ENCODE measurements at regions not wholly inside any gene's neighbourhood (a gene's known extent, or its start where the extent isn't known, plus 50 kb on each side); places are given as distances from the start of the nearest gene placed in this dataset.
"Not testable (repeated sequence)": the region's sequence is repeated elsewhere in the genome, so short reads cannot be mapped to it uniquely, and the experiment has no call there.

DNA sequence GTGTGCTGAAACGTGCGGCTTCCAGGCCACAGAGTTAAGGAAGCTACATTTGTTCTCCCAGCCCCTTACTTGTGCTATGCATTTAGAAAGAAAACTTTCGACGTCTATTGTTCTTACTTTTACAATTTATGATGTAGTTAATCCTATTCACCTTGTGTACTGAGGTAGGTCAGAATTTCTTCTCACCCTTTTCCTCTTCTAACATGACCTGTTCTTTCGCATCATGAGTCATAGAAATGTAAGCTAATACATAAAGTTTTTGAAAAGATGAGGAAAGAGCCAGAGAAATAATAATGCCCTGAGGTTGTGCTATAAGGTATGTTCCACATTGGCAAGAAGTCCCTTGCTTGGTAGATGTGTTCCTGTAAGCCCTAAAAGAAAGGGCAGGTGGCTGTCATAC is 298.3 kb downstream of the TRIML1 start:
- DNase-seq (ENCODE audit: low read depth): no peak

DNA sequence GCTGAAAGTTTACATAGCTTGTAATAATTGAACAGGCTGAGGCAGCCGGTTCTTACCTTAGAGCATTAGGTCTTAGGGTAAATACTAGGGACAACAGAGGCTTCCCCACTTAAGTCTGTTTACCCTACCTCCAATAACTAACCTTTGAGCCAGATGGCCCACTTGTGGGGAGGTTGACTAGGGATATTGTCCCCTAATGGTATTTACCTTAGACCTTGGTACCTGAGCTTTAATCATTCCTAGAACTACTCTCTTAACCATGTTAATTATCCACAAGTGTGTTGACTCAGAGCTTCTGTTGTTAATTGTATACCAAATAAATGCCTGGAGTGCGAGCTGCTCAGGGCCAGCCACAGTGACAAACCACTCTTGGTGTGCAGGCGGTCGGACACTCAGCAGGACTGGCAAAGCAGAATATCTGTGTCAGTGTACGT is 299.2 kb downstream of the TRIML1 start:
- DNase-seq (ENCODE audit: low read depth): not testable (repeated sequence)

DNA sequence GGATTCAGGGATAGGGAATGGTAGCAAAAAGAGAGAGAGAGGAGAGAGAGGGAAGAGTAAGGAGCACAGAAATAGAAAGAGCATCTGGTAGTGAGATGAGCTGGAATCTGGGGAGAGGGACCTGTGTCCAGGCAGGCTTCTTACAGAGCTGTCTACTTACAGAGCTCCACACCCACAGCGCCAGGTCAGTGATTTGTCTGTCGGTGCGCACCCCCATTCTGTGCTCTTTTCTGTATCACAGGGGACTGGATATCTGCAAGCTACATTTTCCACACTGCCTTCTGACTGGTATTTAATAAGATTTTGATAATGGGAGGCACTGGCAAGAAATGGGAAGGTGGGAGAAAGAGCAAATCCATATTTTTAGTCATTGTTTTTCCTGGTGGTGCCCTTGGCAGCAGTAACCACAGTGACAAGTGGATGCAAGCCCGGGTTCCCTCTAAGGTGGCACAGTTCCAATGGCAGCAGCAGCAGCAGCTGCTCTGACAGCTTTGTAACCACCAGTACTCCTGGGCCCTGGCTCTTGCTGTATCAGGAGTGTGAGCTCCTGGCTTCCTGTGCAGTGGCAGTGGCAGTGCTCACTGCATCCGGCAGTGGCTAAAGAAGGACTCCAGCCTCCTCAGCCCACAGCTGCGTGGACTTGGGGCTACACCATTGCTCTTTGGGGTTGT is 300.5 kb downstream of the TRIML1 start:
- no peak for DNase-seq (ENCODE audit: low read depth)

DNA sequence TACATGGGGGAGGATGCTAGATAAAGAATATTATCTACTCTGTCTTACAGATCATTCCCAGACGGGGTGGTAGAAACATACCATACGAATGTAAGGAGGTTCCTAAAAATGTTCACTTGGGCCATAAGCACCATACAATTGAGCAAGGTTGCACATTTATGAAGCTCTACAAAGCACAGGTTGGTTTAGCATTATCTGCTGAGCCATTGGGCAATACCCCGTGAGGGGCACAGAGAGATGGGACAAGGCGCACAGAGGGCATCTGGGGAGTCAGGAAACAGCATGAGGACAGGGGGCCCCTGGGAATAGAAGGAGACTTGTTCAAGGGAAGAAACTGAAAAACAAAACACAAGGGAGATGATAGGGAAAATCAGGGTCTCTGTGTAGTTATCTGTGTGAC is 305.3 kb downstream of the TRIML1 start:
- DNase-seq (ENCODE audit: low read depth): no peak

DNA sequence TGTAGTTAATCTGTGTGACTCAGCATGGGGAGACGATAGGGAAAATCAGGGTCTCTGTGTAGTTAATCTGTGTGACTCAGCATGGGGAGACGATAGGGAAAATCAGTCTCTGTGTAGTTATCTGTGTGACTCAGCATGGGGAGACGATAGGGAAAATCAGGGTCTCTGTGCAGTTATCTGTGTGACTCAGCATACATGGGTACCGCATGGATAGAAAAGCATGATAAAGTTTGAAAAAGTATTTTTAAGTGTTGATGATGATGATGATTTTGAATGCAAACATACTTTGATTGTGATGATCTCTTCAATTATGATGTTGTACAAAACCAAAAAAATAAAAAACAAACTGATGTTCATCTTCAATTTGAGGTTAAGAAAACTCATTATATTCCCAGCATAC is 309.8 kb downstream of the TRIML1 start:
- not testable (repeated sequence) for DNase-seq (ENCODE audit: low read depth)

DNA sequence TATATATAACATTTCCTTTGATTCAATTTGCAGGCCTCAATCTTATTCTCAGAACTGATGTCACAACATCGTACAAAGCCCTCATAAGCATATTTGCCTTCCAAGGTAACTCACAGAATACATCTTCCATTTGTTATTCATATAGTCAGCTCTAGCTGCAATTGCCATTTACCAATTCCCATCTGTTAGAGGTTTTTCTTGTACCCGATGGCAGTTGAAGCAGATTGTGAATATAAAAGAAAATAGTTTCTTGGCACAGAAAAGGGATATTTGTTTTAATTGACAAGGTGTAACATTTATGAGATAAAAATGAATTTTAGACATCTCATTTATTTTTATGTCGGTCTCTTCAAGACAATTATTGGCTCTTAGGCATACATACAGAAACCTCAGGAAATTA is 311.3 kb downstream of the TRIML1 start:
- DNase-seq (ENCODE audit: low read depth): no peak

DNA sequence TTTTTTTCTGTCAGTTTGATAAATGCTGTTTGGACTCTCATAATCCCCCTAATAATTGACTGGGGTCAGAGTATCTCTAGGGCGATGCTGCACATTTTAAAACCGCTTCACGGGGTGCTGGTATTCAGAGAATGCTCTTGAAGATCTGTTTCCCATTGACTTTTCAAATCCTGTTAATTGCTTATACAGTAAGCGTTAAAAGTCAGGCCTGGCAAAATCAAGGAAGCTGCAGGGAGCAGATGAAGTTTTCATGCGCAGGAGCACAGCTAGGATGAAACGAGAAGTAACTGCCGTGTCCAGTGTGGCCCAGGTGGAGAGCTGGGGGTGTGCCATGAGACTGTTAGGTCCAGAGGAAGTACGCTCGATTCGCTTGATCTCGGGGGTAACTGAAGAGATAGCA is 312.9 kb downstream of the TRIML1 start:
- DNase-seq (ENCODE audit: low read depth): no peak

DNA sequence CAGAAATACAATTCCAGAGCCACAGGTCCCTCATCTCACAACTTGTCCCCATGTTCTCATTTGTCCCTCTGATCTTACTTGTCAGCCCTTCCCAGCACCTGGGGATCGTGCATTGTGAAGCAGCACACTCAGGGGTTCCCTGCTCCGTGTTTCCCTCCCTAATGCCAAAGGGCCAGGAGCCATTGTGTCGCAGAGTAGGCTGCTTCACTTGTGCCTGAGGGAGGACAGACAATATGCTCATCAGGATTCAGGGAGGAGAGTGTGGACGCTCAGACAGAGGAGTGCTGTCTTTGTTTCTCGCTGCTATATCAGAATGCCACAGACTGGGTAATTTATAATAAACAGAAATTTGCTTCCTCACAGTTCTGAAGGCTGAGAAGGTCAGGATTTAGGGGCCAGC is 315.3 kb downstream of the TRIML1 start:
- no peak for DNase-seq (ENCODE audit: low read depth)

DNA sequence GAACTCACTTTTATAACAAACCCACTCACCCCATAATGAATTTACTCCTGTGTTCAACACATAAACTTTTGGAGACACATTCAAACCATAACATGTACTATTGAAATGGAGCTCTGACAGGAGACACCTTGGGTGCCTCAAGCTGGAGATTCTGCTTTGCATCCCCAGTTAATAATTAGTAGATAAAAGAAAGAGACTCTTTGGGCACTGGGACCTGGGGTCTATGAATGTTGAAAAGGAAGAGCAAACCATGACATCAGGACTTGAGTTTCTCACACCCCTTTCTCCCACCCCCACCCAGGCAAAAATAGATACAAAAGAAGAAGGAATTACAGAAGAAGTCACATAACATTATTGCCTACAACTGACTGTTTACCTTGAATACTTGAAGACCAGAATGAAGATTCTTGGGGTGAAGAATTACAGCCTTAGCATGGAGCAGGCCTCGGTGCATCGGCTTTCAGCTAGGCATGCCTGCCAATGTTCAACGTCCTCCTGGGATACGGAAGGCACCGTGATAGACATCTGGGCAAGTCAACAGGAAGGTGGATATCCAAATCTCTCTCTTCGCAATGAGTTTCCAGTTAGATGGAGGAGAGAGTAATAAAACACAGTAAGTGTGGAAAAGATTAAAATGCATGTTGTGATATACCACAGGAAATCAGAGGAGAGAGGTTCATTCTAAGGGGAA is 316.0 kb downstream of the TRIML1 start:
- DNase-seq (ENCODE audit: low read depth): no peak

DNA sequence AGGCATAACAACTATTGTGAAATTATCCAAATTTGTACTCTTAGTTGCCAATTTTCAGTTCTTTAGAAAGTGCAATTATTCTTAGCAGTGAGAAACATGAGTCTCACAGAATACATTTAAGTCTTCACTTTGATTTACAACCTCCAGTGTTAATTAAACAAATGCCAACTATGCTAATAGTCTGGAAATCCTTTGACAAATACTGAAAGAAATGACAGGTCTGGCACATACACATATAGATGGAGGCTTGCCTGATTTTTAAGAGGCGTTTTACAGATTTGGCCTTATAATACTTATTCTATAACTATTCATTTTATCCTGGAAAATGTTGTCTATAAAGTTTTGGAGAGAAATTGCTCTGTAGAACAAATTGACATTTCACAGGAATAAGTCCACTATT is 320.1 kb downstream of the TRIML1 start:
- DNase-seq (ENCODE audit: low read depth): no peak

DNA sequence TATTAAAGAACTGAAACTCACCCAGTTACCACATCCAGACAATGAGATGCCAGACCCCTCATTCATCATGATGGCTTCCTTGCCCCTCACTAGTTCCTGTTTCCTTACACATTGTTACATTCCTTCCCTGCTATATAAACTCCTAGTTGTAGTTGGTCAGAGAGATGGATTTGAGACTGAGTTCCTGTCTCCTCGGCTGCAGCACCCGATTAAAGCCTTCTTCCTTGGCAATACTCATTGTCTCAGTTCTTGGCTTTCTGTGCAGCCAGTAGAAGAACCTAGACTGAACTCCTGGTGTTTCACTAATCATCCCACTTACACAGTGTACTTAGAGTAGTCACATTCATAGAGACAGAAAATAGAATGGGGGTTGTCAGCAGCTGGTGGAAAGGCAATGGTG is 324.7 kb downstream of the TRIML1 start:
- DNase-seq (ENCODE audit: low read depth): no peak

DNA sequence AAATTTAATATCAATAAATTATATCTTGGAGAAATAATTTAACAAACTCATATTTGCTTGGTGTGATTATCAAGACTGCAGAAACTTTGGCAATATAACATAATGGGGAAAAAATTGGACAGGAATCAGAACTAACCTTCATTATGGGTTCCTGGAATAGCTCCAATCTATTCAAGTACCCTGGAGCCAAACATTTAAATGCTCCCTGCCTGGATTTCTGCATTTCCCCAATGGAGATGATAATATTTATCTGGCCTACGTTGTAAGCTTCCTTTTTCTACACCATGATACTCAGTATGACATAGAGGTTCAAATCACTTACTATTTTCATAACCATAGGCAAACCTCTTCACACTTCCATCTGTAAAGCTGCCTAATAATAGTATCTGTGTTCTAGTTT is 326.8 kb downstream of the TRIML1 start:
- DNase-seq (ENCODE audit: low read depth): no peak

DNA sequence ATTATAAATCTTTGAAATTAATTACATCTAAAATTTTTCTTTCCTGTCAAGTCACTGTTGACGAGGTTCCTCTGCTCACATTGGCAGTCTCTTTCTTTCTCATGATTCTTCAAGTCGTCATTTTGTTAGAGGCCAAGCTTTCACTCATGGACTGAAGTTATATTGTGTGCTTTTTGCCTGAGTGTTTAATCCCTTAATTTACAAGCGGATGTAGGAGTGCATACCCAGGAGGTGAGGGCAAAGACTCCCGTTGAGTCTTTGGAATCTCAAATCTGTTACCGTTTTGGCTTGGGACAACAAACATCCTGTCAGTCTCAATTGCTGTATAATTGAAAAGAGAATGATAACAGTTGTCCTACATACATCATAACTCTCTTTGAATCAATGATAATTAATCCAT is 345.0 kb downstream of the TRIML1 start:
- DNase-seq (ENCODE audit: low read depth): no peak

DNA sequence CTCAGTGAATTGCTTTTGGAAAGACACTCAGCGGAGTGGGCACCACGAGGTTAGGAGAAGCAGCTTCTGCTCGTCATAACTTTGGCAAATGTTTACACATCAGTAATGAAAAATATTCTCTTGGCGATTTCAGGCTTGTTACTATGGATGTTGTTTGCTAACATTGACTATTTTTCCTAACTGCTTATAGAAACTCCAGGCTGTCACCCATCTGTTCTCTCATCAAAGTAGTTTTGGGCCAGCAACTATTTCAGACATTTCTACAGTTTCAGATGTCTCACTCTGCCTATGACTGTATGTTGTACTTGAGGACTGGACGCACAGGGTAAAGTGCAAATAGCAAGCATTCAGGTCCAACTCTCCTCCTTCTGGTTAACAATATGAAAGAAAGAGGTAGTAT is 346.7 kb downstream of the TRIML1 start:
- no peak for DNase-seq (ENCODE audit: low read depth)

DNA sequence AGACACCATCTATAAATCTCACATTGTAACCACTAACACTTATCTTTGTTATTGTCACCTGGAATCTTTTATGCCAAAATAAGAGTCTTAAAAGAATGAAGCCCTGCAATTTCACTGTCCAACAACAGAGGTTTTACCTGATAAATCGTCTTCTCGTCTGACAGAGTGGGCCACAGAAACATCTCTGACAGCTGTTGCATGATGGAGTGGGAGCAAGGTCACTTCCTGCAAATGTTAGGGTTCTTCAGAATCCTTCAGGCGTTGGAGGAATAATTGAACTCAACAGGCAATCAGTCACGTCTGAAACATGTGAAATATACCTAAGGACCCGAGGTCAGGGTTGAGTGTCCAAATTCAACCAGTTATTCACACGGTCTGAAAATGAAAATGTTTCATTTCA is 353.6 kb downstream of the TRIML1 start:
- DNase-seq (ENCODE audit: low read depth): no peak

DNA sequence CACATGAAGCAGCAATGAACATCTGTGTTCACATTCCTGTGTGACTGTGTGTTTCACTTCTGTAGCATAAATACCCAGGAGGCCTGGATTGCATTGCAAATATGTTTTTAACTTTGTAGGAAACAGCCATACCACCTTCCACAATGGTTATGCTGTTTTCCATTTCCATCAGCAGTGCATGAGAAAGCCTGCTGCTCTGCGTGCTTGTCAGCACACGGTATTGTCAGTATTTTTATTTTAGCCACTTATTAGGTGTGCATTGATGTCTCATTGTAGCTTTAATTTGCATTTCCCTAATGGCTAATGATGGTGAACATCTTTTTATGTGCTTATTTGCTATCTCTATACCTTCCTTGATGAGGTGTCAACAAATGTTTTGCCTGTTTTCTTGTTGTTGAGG is 355.9 kb downstream of the TRIML1 start:
- DNase-seq (ENCODE audit: low read depth): no peak

DNA sequence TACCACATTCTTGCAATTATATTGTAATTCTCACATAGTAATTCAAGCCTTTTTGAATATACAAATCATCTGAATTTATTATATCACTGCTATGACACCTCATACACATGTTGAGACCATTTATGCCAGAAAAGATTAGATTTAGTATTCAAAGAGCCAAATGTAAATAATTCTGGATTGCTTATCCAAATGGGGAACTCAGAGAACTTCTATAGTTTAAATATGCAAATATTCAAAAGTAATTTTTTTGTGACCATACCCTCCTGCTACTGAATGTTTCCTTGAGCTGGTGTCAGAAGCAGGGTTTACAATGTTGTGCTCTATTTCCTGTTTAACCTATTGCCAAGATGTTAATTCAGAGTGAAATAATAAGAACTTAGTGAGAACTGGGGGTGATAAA is 372.2 kb downstream of the TRIML1 start:
- no peak for DNase-seq (ENCODE audit: low read depth)

DNA sequence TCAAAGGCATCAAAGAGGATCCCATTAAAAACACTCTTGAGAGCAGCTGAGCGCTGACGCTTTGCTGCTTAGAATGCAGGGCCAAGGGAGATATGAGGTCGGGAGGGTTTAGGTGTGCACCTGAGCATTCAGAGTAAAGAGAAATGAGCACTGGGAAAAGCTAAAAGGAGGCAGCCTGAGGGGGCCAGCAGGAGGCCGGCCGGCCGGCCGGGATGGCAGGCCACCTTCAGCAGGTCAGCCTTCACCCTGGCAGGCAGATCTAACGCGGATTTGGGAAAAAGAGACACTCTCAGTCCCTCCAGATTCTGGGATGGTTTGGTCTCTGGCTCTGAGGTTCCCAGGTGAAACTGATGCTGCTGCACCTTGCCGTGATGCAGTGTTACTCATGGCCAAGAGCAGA is 393.5 kb downstream of the TRIML1 start:
- no peak for DNase-seq (ENCODE audit: low read depth)

DNA sequence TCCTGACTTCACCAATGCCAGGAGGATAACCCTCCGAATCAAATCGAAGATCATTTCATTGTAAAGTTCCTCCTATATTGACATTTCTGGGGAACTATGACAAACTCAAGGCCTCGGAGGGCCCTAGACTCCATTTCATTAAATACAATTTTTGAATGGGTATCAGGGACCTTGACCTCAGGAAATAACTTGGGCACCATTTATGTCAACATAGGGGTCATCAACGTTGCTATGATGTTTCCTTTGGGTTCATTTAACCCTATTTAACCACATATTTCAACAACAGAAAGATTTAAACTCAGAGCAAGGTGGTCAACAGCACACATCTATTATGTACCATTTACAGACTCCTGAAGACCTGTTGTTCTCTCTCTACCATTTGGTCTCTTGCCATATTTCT is 395.1 kb downstream of the TRIML1 start:
- no peak for DNase-seq (ENCODE audit: low read depth)

DNA sequence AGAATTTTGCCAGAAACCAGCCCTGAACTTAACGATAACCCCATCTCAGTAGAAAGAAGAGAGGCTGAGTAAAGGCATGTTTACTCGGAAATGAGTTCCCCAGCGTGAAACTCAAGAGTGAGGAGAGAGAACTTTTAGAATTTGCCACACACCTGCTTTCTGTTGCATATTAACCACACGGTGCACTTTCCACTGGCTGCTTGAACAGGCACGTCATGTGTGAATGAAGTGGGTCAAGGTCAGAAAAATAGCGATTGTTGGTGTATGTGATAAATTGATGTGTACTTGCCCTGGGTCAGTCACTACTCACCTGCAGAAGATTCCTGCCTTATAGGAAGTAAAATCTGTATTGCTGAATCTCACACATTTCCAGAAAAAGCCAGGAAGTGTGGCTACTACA is 395.7 kb downstream of the TRIML1 start:
- no peak for DNase-seq (ENCODE audit: low read depth)

DNA sequence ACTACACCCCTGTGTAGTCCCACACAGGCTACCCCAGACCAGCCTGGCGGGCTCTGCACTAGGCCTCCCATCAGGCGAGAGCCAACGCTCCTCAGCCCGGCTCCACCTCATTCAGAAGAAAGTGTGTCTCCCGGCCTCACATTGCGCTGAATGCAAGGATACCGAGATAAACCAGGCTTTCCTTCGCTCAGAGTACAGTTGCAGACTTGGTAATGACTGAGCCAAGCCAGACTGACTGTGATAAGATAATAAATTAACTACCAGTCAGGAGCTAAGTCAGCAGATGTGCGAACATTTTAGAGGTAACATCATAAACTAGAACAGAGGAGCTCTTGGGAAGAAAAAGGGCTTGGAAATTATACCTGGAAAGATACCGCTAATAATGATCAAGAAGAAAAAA is 397.6 kb downstream of the TRIML1 start:
- no peak for DNase-seq (ENCODE audit: low read depth)

DNA sequence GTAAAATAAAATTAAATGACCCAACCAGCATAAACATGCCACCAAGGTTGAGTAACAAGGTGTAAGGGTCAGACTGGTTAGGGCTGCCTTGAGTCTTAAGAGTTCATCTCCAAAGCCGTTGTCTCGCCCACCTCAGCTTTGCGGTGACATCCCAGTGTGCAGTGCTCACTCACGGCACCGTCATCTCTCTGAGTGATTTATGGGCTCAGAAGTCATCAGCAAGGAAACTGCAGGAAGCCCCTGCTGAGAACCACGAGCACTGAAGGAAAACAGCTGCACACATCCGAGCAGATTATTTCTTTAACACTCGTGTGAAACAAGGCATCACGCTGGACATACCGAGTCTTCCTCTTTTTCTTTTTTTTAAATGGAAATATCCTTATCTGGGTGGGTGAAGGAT is 411.1 kb downstream of the TRIML1 start:
- DNase-seq (ENCODE audit: low read depth): no peak

DNA sequence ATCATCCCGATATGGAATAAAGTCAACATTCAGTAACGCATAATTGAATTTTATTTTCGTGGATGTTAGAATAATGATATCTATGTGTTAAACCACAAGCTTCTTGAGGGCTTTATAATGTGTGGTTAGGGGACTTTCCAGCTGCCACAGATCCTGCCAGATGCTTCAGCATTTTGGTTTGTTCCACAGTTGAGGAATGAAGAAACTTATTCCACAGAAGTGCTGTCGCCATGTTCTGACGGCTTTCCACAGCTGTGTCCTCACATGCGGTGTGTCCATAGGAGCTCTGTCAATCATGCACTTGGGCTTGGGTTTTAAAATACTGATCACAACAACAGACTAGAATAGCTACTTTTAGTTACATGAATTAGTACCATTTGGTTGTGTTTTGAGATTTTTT is 411.9 kb downstream of the TRIML1 start:
- no peak for DNase-seq (ENCODE audit: low read depth)

DNA sequence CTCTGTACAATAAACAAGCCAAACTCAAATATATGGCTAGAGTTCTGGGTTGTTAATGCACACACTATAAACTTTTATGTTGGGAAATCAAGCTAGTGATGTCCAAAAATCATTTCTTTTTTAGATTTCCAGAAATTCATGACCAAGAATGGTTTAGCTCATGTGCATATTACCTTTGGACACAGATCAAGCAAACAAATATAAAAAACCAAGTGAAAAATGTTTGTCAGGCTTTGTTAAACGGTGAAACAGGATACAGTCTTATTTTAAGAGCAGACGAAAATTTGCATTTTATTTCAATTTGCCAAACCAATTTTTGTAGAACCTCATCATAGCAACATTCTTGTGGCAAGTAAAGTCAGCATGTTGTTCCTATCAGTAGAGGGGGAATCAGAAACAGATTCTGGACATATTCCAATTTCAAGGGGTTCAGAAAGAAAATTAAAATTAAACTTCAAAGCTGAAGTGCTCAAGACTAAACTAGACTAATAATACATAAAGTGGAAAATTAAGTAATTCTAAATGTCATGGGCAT is 413.6 kb downstream of the TRIML1 start:
- DNase-seq (ENCODE audit: low read depth): no peak

Measured in activated T-helper 9 cell treated with anti-CD3 and anti-CD28 coated beads, Interleukin-2, amount 50 U/mL, for 16 hours (primary cell).